Breast epithelium (tissue), 3 donors: ENCODE measurements at regions not wholly inside any gene's neighbourhood (a gene's known extent, or its start where the extent isn't known, plus 50 kb on each side); places are given as distances from the start of the nearest gene placed in this dataset.

Source experiments
- CTCF ChIP-seq, 3 donors: fragments of 450-650 bp; IDR thresholded peaks; one replicate each; pipeline ENCODE4 v1.5.1; 2016 to 2017; ENCODE audit warnings: antibody characterized with exemption in 3 of 3, mild to moderate bottlenecking in 3 of 3, moderate library complexity in 3 of 3
- POLR2A ChIP-seq: fragments of 450-650 bp; IDR thresholded peaks from one replicate; pipeline ENCODE4 v1.6.1; 2016; ENCODE audit warnings: antibody characterized with exemption, mild to moderate bottlenecking, moderate library complexity

DNA sequence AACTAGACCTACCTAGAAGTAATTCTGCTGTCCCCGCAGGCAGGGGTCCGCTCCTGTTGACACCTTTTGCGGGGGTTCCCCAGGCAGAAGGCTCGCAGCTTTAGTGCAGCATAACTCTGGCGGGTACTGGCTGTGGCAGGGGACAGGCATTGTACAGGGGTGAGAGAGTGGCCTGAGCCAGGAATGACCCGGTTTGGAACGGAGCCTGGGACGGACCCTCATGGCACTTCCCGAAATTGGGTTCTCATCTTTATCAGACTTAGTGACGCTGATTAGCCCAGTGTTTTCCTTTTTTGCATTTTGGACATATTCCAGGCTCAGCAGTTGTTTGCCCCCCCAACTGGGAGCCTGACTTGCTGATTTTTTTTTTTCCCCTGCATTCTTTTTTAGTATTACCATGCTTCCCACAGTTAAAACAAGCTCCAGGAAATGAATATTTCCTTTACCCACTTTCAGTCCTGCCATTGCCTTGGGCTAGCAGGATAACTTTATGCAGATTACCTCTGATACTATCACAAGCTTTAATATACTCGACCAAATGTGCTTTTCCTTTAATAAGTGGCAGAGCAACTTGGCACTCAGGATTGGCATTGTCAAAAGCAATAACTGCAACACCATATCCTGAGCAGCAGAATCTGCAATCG lies 55.8 kb upstream of the WDR1 start:
- TF ChIP-seq CTCF (IDR thresholded peaks at IDR 0.05) = no peak
- TF ChIP-seq POLR2A = no peak
